D721Med (cell line): ENCODE measurements at regions not wholly inside any gene's neighbourhood (a gene's known extent, or its start where the extent isn't known, plus 50 kb on each side); places are given as distances from the start of the nearest gene placed in this dataset.
"Not testable (repeated sequence)": the region's sequence is repeated elsewhere in the genome, so short reads cannot be mapped to it uniquely, and the experiment has no call there.

Source experiments
- DNase-seq: peaks from one replicate; pipeline ENCODE4 v3.0.0; 2011; ENCODE audit warnings: low spot score; ENCODE audit not compliant: insufficient read length
- FAIRE-seq: peaks from 2 replicates; lab custom pipeline; 2011; peaks lifted over from hg19 to GRCh38; lab: Jason Lieb, UNC
- TF ChIP-seq, protein P1 (sequence below): IDR thresholded peaks from 2 replicates; pipeline ENCODE4 v1.5.1; 2012; ENCODE audit warnings: mild to moderate bottlenecking, control low read depth; ENCODE audit not compliant: insufficient read depth; ENCODE audit errors: missing control alignments

GRCh38 chr9:105117234-105117633, 127.2 kb upstream of the SLC44A1 start:
- no peak for FAIRE-seq
- no peak for DNase-seq
- TF ChIP-seq, protein P1, sequence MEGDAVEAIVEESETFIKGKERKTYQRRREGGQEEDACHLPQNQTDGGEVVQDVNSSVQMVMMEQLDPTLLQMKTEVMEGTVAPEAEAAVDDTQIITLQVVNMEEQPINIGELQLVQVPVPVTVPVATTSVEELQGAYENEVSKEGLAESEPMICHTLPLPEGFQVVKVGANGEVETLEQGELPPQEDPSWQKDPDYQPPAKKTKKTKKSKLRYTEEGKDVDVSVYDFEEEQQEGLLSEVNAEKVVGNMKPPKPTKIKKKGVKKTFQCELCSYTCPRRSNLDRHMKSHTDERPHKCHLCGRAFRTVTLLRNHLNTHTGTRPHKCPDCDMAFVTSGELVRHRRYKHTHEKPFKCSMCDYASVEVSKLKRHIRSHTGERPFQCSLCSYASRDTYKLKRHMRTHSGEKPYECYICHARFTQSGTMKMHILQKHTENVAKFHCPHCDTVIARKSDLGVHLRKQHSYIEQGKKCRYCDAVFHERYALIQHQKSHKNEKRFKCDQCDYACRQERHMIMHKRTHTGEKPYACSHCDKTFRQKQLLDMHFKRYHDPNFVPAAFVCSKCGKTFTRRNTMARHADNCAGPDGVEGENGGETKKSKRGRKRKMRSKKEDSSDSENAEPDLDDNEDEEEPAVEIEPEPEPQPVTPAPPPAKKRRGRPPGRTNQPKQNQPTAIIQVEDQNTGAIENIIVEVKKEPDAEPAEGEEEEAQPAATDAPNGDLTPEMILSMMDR = no peak

GRCh38 chr9:105118636-105119035, 125.8 kb upstream of the SLC44A1 start:
- TF ChIP-seq, protein P1 = no peak
- FAIRE-seq (no peak), DNase-seq (no peak)

DNA sequence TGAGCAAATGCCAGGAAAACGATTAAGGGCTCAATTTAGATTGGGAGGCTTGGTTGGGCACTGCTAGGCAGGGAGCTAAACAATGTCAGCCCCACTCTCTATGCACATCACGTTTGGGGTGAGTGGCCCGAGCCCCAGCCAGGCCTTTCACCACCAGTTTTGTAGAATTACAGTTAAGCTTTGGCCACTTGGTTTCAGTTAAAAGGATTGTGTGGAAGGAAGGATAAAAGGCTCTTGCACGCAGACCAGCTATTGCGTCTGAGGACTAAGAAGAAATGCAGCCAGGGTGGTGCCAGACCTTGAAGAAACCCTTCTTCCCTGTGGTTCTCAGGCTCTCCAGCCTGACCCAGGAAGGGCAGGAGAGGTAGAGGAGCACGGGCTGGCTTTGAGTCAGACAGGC, 125.3 kb upstream of the SLC44A1 start:
- TF ChIP-seq, protein P1 = no peak
- no peak for DNase-seq
- no peak for FAIRE-seq

GRCh38 chr9:105121861-105122430, 122.5 kb upstream of the SLC44A1 start:
- DNase-seq (no peak), FAIRE-seq (no peak)
- TF ChIP-seq, protein P1 = no peak

GRCh38 chr9:105124598-105124997, 119.9 kb upstream of the SLC44A1 start:
- FAIRE-seq = not testable (repeated sequence)

GRCh38 chr9:105126226-105126625, 118.2 kb upstream of the SLC44A1 start:
- TF ChIP-seq, protein P1 = no peak
- FAIRE-seq = no peak
- DNase-seq = no peak

More at GRCh38 chr9:105124598-105124997, 119.9 kb upstream of the SLC44A1 start:
- not testable (repeated sequence) for DNase-seq

- FAIRE-seq = no peak
- TF ChIP-seq, protein P1 = no peak
- no peak for DNase-seq
These were observed 116.6 kb upstream of the SLC44A1 start for GRCh38 chr9:105127863-105128220.

DNA sequence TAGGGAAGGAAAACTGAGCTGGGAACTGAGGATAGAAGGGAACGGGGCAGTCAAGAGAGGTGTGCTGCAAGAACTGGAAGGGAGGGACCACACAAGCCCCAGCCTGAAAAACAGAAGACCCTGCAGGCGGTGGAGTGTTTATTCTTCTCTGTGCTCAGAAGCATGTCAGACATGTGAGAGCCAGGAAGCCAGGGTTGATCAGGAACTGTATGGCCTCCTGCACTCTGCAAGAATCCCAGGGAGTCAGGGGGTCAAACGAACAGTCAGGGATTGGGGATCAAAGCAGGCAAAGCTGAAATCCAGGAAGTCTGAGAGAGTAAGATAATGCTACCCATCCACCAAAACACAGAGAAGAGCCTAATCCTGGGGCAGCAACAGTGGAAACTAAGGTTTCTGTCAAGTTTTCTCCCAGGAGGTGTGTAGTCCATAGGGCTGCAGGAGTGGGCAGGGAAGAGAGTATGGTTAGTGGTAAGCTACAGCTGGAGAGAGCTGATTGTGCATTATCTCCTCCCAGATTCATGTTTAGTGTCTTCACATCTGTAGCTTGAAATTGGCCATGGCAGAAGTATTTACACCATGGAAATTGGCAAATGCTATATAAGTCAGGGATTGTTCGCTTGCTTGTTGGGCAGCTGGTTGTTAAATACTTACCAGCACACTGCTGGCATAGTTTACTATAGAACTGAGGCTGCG, 115.4 kb upstream of the SLC44A1 start:
- DNase-seq (no peak), FAIRE-seq (no peak)
- TF ChIP-seq, protein P1 = no peak
